Astrocyte (in vitro differentiated cells and primary cell): ENCODE measurements at regions not wholly inside any gene's neighbourhood (a gene's known extent, or its start where the extent isn't known, plus 50 kb on each side); places are given as distances from the start of the nearest gene placed in this dataset.

Experiments used
- DNase-seq: peaks from one replicate; pipeline ENCODE4 v3.0.0-alpha.2; 2010; ENCODE audit warnings: low read depth
- FAIRE-seq: peaks from 2 replicates; lab custom pipeline; 2011; peaks lifted over from hg19 to GRCh38; lab: Jason Lieb, UNC
- H2AFZ ChIP-seq: 2 replicates; pipeline ENCODE4 v1.6.0; 2012; ENCODE audit warnings: low read depth, low read length, inconsistent platforms
- H3K27ac ChIP-seq: 2 replicates; pipeline ENCODE4 v1.5.1; 2011; ENCODE audit warnings: low read depth, low read length, inconsistent platforms
- H3K27me3 ChIP-seq: 2 replicates; pipeline ENCODE4 v1.6.0; 2011; ENCODE audit warnings: low read length, inconsistent platforms; ENCODE audit not compliant: insufficient read depth
- H3K36me3 ChIP-seq: 2 replicates; pipeline ENCODE4 v1.5.1; 2011; ENCODE audit warnings: low read length, inconsistent platforms; ENCODE audit not compliant: insufficient read depth
- H3K4me1 ChIP-seq: 2 replicates; pipeline ENCODE4 v1.5.1; 2011; ENCODE audit warnings: low read length, inconsistent platforms; ENCODE audit not compliant: insufficient read depth
- H3K4me2 ChIP-seq: 2 replicates; pipeline ENCODE4 v1.6.0; 2012; ENCODE audit warnings: low read length, inconsistent platforms
- H3K4me3 ChIP-seq: 2 replicates; pipeline ENCODE4 v1.5.1; 2011; ENCODE audit warnings: low read depth, mild to moderate bottlenecking, low read length, inconsistent platforms; ENCODE audit not compliant: insufficient read depth
- H3K79me2 ChIP-seq: 2 replicates; pipeline ENCODE4 v1.6.0; 2012; ENCODE audit warnings: mild to moderate bottlenecking, low read length, inconsistent platforms; ENCODE audit not compliant: insufficient read depth
- H3K9ac ChIP-seq: 2 replicates; pipeline ENCODE4 v1.6.0; 2012; ENCODE audit warnings: mild to moderate bottlenecking, low read length, inconsistent platforms
- H3K9me3 ChIP-seq: 2 replicates; pipeline ENCODE4 v1.5.1; 2012; ENCODE audit warnings: low read depth, mild to moderate bottlenecking, low read length, inconsistent platforms; ENCODE audit not compliant: insufficient read depth
- H4K20me1 ChIP-seq: 2 replicates; pipeline ENCODE4 v1.6.0; 2012; ENCODE audit warnings: low read length, inconsistent platforms; ENCODE audit not compliant: insufficient read depth
- H3K27ac Mint-ChIP-seq: one replicate; pipeline ENCODE4 v1.8.0; 2021; ENCODE audit warnings: mild to moderate bottlenecking, mixed read lengths; ENCODE audit not compliant: unreplicated experiment
- H3K27me3 Mint-ChIP-seq: one replicate; pipeline ENCODE4 v1.8.0; 2021; ENCODE audit warnings: low read depth, mixed read lengths; ENCODE audit not compliant: unreplicated experiment
- H3K36me3 Mint-ChIP-seq: one replicate; pipeline ENCODE4 v1.8.0; 2021; ENCODE audit warnings: low read depth, mixed read lengths; ENCODE audit not compliant: unreplicated experiment
- H3K4me1 Mint-ChIP-seq: one replicate; pipeline ENCODE4 v1.8.0; 2021; ENCODE audit warnings: low read depth, mixed read lengths; ENCODE audit not compliant: unreplicated experiment
- H3K4me3 Mint-ChIP-seq: one replicate; pipeline ENCODE4 v1.8.0; 2021; ENCODE audit warnings: mild to moderate bottlenecking, moderate library complexity, mixed read lengths; ENCODE audit not compliant: unreplicated experiment
- H3K9me3 Mint-ChIP-seq: one replicate; pipeline ENCODE4 v1.8.0; 2021; ENCODE audit warnings: mild to moderate bottlenecking, mixed read lengths; ENCODE audit not compliant: unreplicated experiment
- EZH2 ChIP-seq: IDR thresholded peaks from 2 replicates; pipeline ENCODE4 v1.6.1; 2012; ENCODE audit warnings: mild to moderate bottlenecking, low read length, inconsistent platforms; ENCODE audit not compliant: insufficient read depth
- TF ChIP-seq, protein P1 (sequence below): IDR thresholded peaks from 2 replicates; pipeline ENCODE4 v1.5.1; 2011; ENCODE audit warnings: low read depth, mild to moderate bottlenecking, inconsistent platforms, low read length, moderate library complexity; ENCODE audit not compliant: insufficient read depth

DNA sequence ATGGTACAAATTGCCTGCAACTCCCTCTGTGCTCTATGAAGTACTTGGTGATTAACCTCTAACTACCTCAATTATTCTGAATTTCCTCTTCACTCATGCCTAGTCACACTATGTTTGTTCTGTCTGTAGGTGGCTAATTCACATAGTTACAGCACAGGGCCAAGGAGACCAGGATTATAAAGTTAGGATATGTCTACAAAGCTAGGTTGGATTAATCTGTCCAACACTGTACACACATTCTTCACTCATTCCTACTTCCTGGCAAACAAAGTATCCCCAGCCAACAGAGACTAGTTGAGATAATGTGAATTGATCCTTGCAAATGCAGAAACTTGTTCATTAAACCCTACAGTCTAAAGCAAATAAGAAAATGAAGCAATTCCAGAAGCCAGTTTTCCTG, 269.8 kb downstream of the HACE1 start:
- no peak overlapping the region for H3K27ac Mint-ChIP-seq
- H3K9me3 ChIP-seq, result no peaks in the 10 kb centered on the region
- H3K4me3 Mint-ChIP-seq, result no peak overlapping the region
- H3K36me3 ChIP-seq, result no peaks in the 10 kb centered on the region
- H3K9me3 Mint-ChIP-seq, result no peaks in the 10 kb centered on the region
- H3K4me1 ChIP-seq, result no peaks in the 10 kb centered on the region
- no peak for DNase-seq
- no peak overlapping the region for H3K4me2 ChIP-seq
- H4K20me1 ChIP-seq, result no peaks in the 10 kb centered on the region
- H3K79me2 ChIP-seq, result no peaks in the 10 kb centered on the region
- H3K27ac ChIP-seq, result no peak overlapping the region
- H2AFZ ChIP-seq, result no peak overlapping the region
- TF ChIP-seq EZH2, result no peak
- TF ChIP-seq, protein P1, sequence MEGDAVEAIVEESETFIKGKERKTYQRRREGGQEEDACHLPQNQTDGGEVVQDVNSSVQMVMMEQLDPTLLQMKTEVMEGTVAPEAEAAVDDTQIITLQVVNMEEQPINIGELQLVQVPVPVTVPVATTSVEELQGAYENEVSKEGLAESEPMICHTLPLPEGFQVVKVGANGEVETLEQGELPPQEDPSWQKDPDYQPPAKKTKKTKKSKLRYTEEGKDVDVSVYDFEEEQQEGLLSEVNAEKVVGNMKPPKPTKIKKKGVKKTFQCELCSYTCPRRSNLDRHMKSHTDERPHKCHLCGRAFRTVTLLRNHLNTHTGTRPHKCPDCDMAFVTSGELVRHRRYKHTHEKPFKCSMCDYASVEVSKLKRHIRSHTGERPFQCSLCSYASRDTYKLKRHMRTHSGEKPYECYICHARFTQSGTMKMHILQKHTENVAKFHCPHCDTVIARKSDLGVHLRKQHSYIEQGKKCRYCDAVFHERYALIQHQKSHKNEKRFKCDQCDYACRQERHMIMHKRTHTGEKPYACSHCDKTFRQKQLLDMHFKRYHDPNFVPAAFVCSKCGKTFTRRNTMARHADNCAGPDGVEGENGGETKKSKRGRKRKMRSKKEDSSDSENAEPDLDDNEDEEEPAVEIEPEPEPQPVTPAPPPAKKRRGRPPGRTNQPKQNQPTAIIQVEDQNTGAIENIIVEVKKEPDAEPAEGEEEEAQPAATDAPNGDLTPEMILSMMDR, result no peak
- FAIRE-seq, result no peak
- H3K4me3 ChIP-seq, result no peak overlapping the region
- peaks cover 6% of the 10 kb centered on the region for H3K4me1 Mint-ChIP-seq
- no peaks in the 10 kb centered on the region for H3K27me3 Mint-ChIP-seq
- no peaks in the 10 kb centered on the region for H3K36me3 Mint-ChIP-seq
- no peak overlapping the region for H3K9ac ChIP-seq
- H3K27me3 ChIP-seq, result no peaks in the 10 kb centered on the region

DNA sequence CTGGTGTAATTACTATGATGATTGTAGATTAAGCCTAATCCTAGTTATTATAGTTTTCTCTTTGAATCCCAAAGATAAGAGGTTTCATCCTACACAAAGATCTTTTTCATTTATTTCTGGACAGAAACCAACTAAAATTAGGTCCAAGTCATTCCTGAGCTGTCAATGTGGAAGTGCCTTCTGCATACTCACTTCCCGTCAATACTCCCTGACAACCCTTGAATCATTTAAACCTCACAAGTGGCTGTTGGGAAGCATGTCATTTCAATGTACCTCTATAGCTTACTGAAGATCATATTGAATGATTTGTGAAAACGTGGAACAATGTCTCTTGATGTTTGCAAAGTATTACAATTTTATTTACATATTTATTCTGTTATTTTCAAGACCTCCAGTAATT, 274.1 kb downstream of the HACE1 start:
- no peak overlapping the region for H3K27ac Mint-ChIP-seq
- no peaks in the 10 kb centered on the region for H3K4me1 ChIP-seq
- H2AFZ ChIP-seq, result no peak overlapping the region
- H3K4me3 ChIP-seq, result no peak overlapping the region
- no peaks in the 10 kb centered on the region for H3K27me3 Mint-ChIP-seq
- no peaks in the 10 kb centered on the region for H3K79me2 ChIP-seq
- no peak overlapping the region for H3K4me3 Mint-ChIP-seq
- H3K4me1 Mint-ChIP-seq, result peaks cover 3% of the 10 kb centered on the region
- H3K9me3 ChIP-seq, result no peaks in the 10 kb centered on the region
- no peak overlapping the region for H3K9ac ChIP-seq
- no peaks in the 10 kb centered on the region for H3K27me3 ChIP-seq
- no peaks in the 10 kb centered on the region for H3K36me3 Mint-ChIP-seq
- no peak overlapping the region for H3K27ac ChIP-seq
- no peak for FAIRE-seq
- TF ChIP-seq, protein P1, result no peak
- no peak for TF ChIP-seq EZH2
- H4K20me1 ChIP-seq, result no peaks in the 10 kb centered on the region
- H3K9me3 Mint-ChIP-seq, result no peaks in the 10 kb centered on the region
- no peak for DNase-seq
- H3K36me3 ChIP-seq, result no peaks in the 10 kb centered on the region
- no peak overlapping the region for H3K4me2 ChIP-seq

GRCh38 chr6:104580452-104580851, 279.3 kb downstream of the HACE1 start:
- Mint-ChIP-seq H3K4me1 (peaks cover 3% of the 10 kb centered on the region), H3K9me3 (no peaks in the 10 kb centered on the region), H3K27me3 (no peaks in the 10 kb centered on the region), H3K27ac (no peak overlapping the region), H3K36me3 (no peaks in the 10 kb centered on the region), H3K4me3 (no peak overlapping the region)
- Histone ChIP-seq H3K4me3 (no peak overlapping the region), H3K4me2 (no peak overlapping the region), H3K9ac (no peak overlapping the region), H3K4me1 (no peaks in the 10 kb centered on the region), H3K9me3 (no peaks in the 10 kb centered on the region), H3K79me2 (no peaks in the 10 kb centered on the region), H4K20me1 (no peaks in the 10 kb centered on the region), H3K36me3 (no peaks in the 10 kb centered on the region), H3K27me3 (no peaks in the 10 kb centered on the region), H2AFZ (no peak overlapping the region), H3K27ac (no peak overlapping the region)
- FAIRE-seq (no peak), DNase-seq (no peak)
- TF ChIP-seq, protein P1, result no peak
- TF ChIP-seq EZH2, result no peak
